Smooth muscle cell (in vitro differentiated cells): ENCODE measurements at regions not wholly inside any gene's neighbourhood (a gene's known extent, or its start where the extent isn't known, plus 50 kb on each side); places are given as distances from the start of the nearest gene placed in this dataset.

Experiments used
- DNase-seq: peaks from one replicate; lab custom pipeline; 2025; ENCODE audit not compliant: unreplicated experiment; lab: John Stamatoyannopoulos, UW
- H2AFZ ChIP-seq: fragments of 200-600 bp; sonication (generic); 2 replicates; pipeline ENCODE4 v1.6.0; 2016; ENCODE audit warnings: antibody characterized with exemption, low read depth, mild to moderate bottlenecking
- H3F3A ChIP-seq: fragments of 200-600 bp; sonication (generic); 2 replicates; pipeline ENCODE4 v1.6.0; 2017; ENCODE audit warnings: antibody characterized with exemption, low read depth
- H3K27ac ChIP-seq: fragments of 200-600 bp; sonication (generic); 2 replicates; pipeline ENCODE4 v1.5.1; 2016; ENCODE audit warnings: low read depth, mild to moderate bottlenecking
- H3K27me3 ChIP-seq: fragments of 200-600 bp; sonication (generic); 2 replicates; pipeline ENCODE4 v1.6.1; 2016; ENCODE audit warnings: low read depth, mild to moderate bottlenecking
- H3K36me3 ChIP-seq: fragments of 200-600 bp; sonication (generic); 2 replicates; pipeline ENCODE4 v1.5.1; 2016; ENCODE audit warnings: low read depth
- H3K4me1 ChIP-seq: fragments of 200-600 bp; sonication (generic); 2 replicates; pipeline ENCODE4 v1.5.1; 2016; ENCODE audit warnings: low read depth
- H3K4me2 ChIP-seq: fragments of 200-600 bp; sonication (generic); 2 replicates; pipeline ENCODE4 v1.6.0; 2016; ENCODE audit warnings: mild to moderate bottlenecking
- H3K4me3 ChIP-seq: fragments of 200-600 bp; sonication (generic); 2 replicates; pipeline ENCODE4 v1.5.1; 2016; ENCODE audit warnings: mild to moderate bottlenecking
- H3K79me2 ChIP-seq: fragments of 200-600 bp; sonication (generic); 2 replicates; pipeline ENCODE4 v1.6.0; 2016; ENCODE audit warnings: low read depth, mild to moderate bottlenecking
- H3K9ac ChIP-seq: fragments of 200-600 bp; sonication (generic); 2 replicates; pipeline ENCODE4 v1.6.0; 2016; ENCODE audit warnings: low read depth
- H3K9me3 ChIP-seq: fragments of 200-600 bp; sonication (generic); replicated peaks from 2 replicates; pipeline ENCODE4 v1.5.1; 2016; ENCODE audit warnings: low read depth
- H4K20me1 ChIP-seq: fragments of 200-600 bp; sonication (generic); 2 replicates; pipeline ENCODE4 v1.6.0; 2016; ENCODE audit warnings: low read depth
- WGBS: methylation state at CpG from one replicate; pipeline ENCODE4 v1.1.7; 2016; ENCODE audit warnings: low lambda C conversion rate; 5-methylcytosine and 5-hydroxymethylcytosine counted together
- TF ChIP-seq, protein P1 (sequence below): fragments of 200-600 bp; sonication (generic); IDR thresholded peaks from 2 replicates; pipeline ENCODE4 v1.5.1; 2017; ENCODE audit warnings: borderline replicate concordance, mild to moderate bottlenecking, antibody characterized with exemption; ENCODE audit not compliant: insufficient read depth, poor library complexity, severe bottlenecking

- no peak overlapping the region for H3K4me2 ChIP-seq
- no peaks in the 10 kb centered on the region for H3K9me3 ChIP-seq
- no peak overlapping the region for H3K9ac ChIP-seq
- no peak overlapping the region for H2AFZ ChIP-seq
- WGBS: 96% methylated on average over 3 of the region's 3 CpGs
- H4K20me1 ChIP-seq: no peaks in the 10 kb centered on the region
- H3K36me3 ChIP-seq: no peaks in the 10 kb centered on the region
- H3K27me3 ChIP-seq: peaks cover 3% of the 10 kb centered on the region
- TF ChIP-seq, protein P1, sequence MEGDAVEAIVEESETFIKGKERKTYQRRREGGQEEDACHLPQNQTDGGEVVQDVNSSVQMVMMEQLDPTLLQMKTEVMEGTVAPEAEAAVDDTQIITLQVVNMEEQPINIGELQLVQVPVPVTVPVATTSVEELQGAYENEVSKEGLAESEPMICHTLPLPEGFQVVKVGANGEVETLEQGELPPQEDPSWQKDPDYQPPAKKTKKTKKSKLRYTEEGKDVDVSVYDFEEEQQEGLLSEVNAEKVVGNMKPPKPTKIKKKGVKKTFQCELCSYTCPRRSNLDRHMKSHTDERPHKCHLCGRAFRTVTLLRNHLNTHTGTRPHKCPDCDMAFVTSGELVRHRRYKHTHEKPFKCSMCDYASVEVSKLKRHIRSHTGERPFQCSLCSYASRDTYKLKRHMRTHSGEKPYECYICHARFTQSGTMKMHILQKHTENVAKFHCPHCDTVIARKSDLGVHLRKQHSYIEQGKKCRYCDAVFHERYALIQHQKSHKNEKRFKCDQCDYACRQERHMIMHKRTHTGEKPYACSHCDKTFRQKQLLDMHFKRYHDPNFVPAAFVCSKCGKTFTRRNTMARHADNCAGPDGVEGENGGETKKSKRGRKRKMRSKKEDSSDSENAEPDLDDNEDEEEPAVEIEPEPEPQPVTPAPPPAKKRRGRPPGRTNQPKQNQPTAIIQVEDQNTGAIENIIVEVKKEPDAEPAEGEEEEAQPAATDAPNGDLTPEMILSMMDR: no peak
- no peak overlapping the region for H3K27ac ChIP-seq
- H3F3A ChIP-seq: no peaks in the 10 kb centered on the region
- no peaks in the 10 kb centered on the region for H3K4me1 ChIP-seq
- DNase-seq: no peak
- no peak overlapping the region for H3K4me3 ChIP-seq
- H3K79me2 ChIP-seq: no peaks in the 10 kb centered on the region
Observed at GRCh38 chr5:4191041-4191440, 595.4 kb downstream of the IRX1 start.

DNA sequence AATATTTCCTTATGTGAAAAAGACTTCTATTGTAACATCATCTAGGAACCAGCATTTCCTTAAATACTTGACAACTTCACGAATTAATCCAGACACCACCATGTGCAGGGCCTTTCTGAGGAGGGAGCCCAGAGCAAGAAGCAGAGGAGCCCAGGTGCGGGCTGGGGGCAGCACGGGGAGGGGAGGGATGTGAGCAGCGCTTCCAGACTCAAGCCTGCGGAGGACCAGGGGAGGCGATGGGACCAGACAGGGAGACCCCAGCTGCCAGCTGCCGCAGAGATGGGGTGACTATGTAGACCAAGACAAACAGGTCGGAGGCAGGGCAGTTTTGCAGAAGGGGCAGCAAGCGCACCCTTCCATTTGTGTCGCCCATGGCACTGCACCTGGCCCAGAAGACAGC, 596.1 kb downstream of the IRX1 start:
- Histone ChIP-seq H3F3A (no peaks in the 10 kb centered on the region), H3K9me3 (no peaks in the 10 kb centered on the region), H3K9ac (no peak overlapping the region), H3K4me2 (no peak overlapping the region), H3K27ac (no peak overlapping the region), H4K20me1 (no peaks in the 10 kb centered on the region), H3K79me2 (no peaks in the 10 kb centered on the region), H3K36me3 (no peaks in the 10 kb centered on the region), H2AFZ (no peak overlapping the region), H3K4me1 (no peaks in the 10 kb centered on the region), H3K27me3 (peaks cover 3% of the 10 kb centered on the region), H3K4me3 (no peak overlapping the region)
- WGBS: 95% methylated on average over 10 of the region's 10 CpGs
- no peak for DNase-seq
- TF ChIP-seq, protein P1: no peak

- H3K4me2 ChIP-seq: no peak overlapping the region
- H2AFZ ChIP-seq: no peak overlapping the region
- no peak overlapping the region for H3K27ac ChIP-seq
- H3K4me1 ChIP-seq: no peaks in the 10 kb centered on the region
- DNase-seq: no peak
- H4K20me1 ChIP-seq: no peaks in the 10 kb centered on the region
- no peaks in the 10 kb centered on the region for H3K79me2 ChIP-seq
- WGBS: 93% methylated on average over 10 of the region's 10 CpGs
- H3K4me3 ChIP-seq: no peak overlapping the region
- peaks cover 3% of the 10 kb centered on the region for H3K27me3 ChIP-seq
- no peaks in the 10 kb centered on the region for H3F3A ChIP-seq
- no peaks in the 10 kb centered on the region for H3K36me3 ChIP-seq
- H3K9me3 ChIP-seq: no peaks in the 10 kb centered on the region
- TF ChIP-seq, protein P1: no peak
- no peak overlapping the region for H3K9ac ChIP-seq
Observed at GRCh38 chr5:4192111-4192510, 596.5 kb downstream of the IRX1 start.

DNA sequence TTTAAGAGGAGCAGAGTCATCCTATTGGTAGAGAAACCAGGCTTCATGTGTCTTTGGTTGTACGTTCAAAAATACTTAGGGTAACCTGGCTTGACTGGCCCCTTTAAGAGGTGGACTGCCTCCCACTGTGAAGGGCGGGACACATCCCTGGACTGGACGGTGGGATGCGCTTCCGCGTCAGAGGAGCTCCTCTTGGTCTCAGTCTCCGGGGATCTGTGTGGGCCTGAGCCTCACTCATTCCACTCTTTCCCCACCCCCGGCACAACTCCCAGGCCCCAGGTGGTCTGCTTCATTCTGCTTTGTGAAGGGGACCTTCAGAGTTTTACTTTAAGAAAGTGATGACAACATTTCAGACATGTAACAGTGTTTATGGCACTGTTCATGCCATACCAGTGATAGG, 601.1 kb downstream of the IRX1 start:
- Histone ChIP-seq H4K20me1 (no peaks in the 10 kb centered on the region), H3K27ac (no peak overlapping the region), H3K9me3 (no peaks in the 10 kb centered on the region), H3K36me3 (no peaks in the 10 kb centered on the region), H3K27me3 (peaks cover 14% of the 10 kb centered on the region), H3K9ac (no peak overlapping the region), H3K79me2 (no peaks in the 10 kb centered on the region), H2AFZ (no peak overlapping the region), H3K4me2 (no peak overlapping the region), H3K4me3 (no peak overlapping the region), H3F3A (no peaks in the 10 kb centered on the region), H3K4me1 (no peaks in the 10 kb centered on the region)
- TF ChIP-seq, protein P1: no peak
- WGBS: 60% methylated on average over 8 of the region's 8 CpGs
- no peak for DNase-seq
